Fibroblast of villous mesenchyme (primary cell): ENCODE measurements at regions not wholly inside any gene's neighbourhood (a gene's known extent, or its start where the extent isn't known, plus 50 kb on each side); places are given as distances from the start of the nearest gene placed in this dataset.
"Not testable (repeated sequence)": the region's sequence is repeated elsewhere in the genome, so short reads cannot be mapped to it uniquely, and the experiment has no call there.

Source experiments
- DNase-seq: peaks from one replicate; pipeline ENCODE4 v3.0.0-alpha.2; 2010; ENCODE audit warnings: low read depth
- H3K4me3 ChIP-seq: 2 replicates; pipeline ENCODE4 v1.5.1; 2011; ENCODE audit warnings: low read depth, mild to moderate bottlenecking, low read length
- CTCF ChIP-seq: IDR thresholded peaks from 2 replicates; pipeline ENCODE4 v1.5.1; 2012; ENCODE audit warnings: low read depth, mild to moderate bottlenecking, low read length; ENCODE audit not compliant: insufficient read depth

DNA sequence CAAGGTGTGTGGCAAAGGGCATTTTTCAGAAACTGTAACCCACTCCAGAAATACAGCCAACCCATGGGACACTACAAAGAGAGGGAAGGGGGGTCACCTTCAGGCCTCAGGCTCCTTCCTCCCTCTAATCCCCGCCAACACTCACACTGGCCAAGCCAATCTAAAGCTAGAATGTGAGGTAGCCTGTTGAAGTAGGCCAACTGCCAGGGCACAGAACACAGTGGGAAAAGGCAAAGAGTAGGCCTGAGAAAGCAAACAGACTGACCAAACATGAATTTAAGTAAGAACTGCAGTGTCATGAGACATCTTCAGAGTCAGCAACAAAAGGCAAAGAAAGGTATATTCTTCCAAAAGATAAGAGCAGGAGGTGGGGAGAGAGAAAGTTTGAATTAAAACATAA lies 289.0 kb downstream of the HNRNPD start:
- H3K4me3 ChIP-seq: no peak overlapping the region
- TF ChIP-seq CTCF: no peak
- no peak for DNase-seq

DNA sequence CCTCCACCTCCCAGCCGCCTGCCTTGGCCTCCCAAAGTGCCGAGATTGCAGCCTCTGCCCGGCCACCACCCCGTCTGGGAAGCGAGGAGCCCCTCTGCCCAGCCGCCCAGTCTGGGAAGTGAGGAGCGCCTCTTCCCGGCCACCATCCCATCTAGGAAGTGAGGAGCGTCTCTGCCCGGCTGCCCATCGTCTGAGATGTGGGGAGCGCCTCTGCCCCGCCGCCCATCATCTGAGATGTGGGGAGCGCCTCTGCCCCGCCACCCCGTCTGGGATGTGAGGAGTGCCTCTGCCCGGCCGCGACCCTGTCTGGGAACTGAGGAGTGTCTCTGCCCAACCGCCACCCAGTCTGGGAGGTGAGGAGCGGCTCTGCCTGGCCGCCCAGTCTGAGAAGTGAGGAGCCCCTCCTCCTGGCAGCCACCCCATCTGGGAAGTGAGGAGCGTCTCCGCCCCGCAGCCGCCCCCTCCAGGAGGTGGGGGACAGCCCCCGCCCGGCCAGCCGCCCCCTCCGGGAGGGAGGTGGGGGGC lies 296.3 kb downstream of the HNRNPD start:
- H3K4me3 ChIP-seq, DNase-seq: not testable (repeated sequence)

- no peak overlapping the region for H3K4me3 ChIP-seq
- no peak for DNase-seq
- TF ChIP-seq CTCF: no peak
Observed at GRCh38 chr4:82076809-82077208, 297.0 kb downstream of the HNRNPD start.

DNA sequence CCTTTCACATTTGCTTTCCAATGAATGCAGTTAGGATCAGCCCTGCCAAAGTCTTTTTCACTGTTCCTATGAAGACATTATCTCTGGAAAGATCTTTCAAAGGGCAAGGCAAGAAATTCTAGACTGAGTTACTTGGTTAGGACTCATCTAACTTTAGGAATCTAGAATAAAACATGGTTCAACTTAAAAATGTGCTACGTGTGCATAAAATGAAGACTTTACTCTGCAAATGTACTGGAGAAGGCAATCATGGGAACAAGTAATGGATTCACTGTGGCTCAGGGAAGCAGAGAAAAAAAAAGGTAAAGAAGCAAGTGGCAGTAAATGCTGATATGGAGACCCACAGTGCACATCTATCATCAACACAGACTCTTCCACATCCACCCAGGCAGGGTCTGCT lies 297.4 kb downstream of the HNRNPD start:
- TF ChIP-seq CTCF: no peak
- no peak overlapping the region for H3K4me3 ChIP-seq
- no peak for DNase-seq

- DNase-seq: no peak
Observed at GRCh38 chr4:82071951-82072350, 301.8 kb downstream of the HNRNPD start.

GRCh38 chr4:82069883-82070638 lies 303.7 kb downstream of the HNRNPD start:
- no peak for DNase-seq
- no peak overlapping the region for H3K4me3 ChIP-seq
- no peak for TF ChIP-seq CTCF

More at GRCh38 chr4:82071951-82072350, 301.8 kb downstream of the HNRNPD start:
- no peak overlapping the region for H3K4me3 ChIP-seq
- no peak for TF ChIP-seq CTCF

DNA sequence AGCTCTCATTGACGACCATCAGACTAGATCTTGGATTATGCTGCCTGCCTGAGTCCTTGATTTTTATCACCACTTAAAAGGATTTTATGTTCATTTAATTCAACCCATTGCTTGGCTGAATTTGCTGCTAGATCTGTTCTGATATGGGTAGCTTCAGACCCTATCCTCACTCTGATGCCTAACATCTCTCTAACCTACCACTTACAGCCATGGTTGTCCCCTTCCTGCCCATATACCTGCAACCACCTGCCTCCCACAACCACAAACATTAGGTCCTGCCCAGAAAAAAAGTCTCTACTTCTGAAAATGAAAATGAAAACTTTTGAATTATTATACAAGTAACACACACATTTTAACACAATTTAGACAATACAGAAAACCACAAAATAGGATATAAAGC lies 310.8 kb downstream of the HNRNPD start:
- DNase-seq: no peak
- no peak overlapping the region for H3K4me3 ChIP-seq
- TF ChIP-seq CTCF: no peak
